Activated CD4-positive, alpha-beta T cell treated with anti-CD3 and anti-CD28 coated beads, Interleukin-2, Interleukin-4, amounts not matched to agents 100 ng/mL and 50 ng/mL, durations not matched to agents 16 hours and 8 hours (primary cell): ENCODE measurements at regions not wholly inside any gene's neighbourhood (a gene's known extent, or its start where the extent isn't known, plus 50 kb on each side); places are given as distances from the start of the nearest gene placed in this dataset.

Experiments used
- DNase-seq: peaks from one replicate; pipeline ENCODE4 v3.0.0-alpha.2; 2020; ENCODE audit warnings: low spot score

GRCh38 chr1:238112952-238113621, 222.4 kb upstream of the ZP4 start:
- no peak for DNase-seq

GRCh38 chr1:238111516-238111915, 220.8 kb upstream of the ZP4 start:
- DNase-seq: no peak

- DNase-seq: no peak
Observed at GRCh38 chr1:238111081-238111480, 220.4 kb upstream of the ZP4 start.

GRCh38 chr1:238108417-238108816, 217.7 kb upstream of the ZP4 start:
- DNase-seq: no peak

GRCh38 chr1:238107322-238107721, 216.6 kb upstream of the ZP4 start:
- no peak for DNase-seq

GRCh38 chr1:238104752-238105151, 214.0 kb upstream of the ZP4 start:
- DNase-seq: no peak

GRCh38 chr1:238101923-238102322, 211.2 kb upstream of the ZP4 start:
- no peak for DNase-seq

- no peak for DNase-seq
Observed at GRCh38 chr1:238099871-238100270, 209.1 kb upstream of the ZP4 start.

GRCh38 chr1:238089615-238090014, 198.9 kb upstream of the ZP4 start:
- DNase-seq: no peak

GRCh38 chr1:238088560-238089290, 198.0 kb upstream of the ZP4 start:
- no peak for DNase-seq

GRCh38 chr1:238073991-238074390, 183.3 kb upstream of the ZP4 start:
- DNase-seq: no peak

GRCh38 chr1:238071061-238071460, 180.3 kb upstream of the ZP4 start:
- no peak for DNase-seq

- no peak for DNase-seq
Observed at GRCh38 chr1:238063454-238063853, 172.7 kb upstream of the ZP4 start.

- no peak for DNase-seq
Observed at GRCh38 chr1:238061967-238062613, 171.4 kb upstream of the ZP4 start.

- DNase-seq: no peak
Observed at GRCh38 chr1:238060061-238060460, 169.3 kb upstream of the ZP4 start.

- DNase-seq: no peak
Observed at GRCh38 chr1:238052496-238053266, 162.0 kb upstream of the ZP4 start.

- DNase-seq: no peak
Observed at GRCh38 chr1:238029126-238029525, 138.4 kb upstream of the ZP4 start.

GRCh38 chr1:238027366-238027765, 136.6 kb upstream of the ZP4 start:
- no peak for DNase-seq

GRCh38 chr1:238023137-238023536, 132.4 kb upstream of the ZP4 start:
- DNase-seq: no peak

GRCh38 chr1:238018214-238018613, 127.5 kb upstream of the ZP4 start:
- DNase-seq: no peak

GRCh38 chr1:238006779-238007178, 116.1 kb upstream of the ZP4 start:
- DNase-seq: no peak

GRCh38 chr1:238005116-238005515, 114.4 kb upstream of the ZP4 start:
- no peak for DNase-seq

GRCh38 chr1:238001818-238002217, 111.1 kb upstream of the ZP4 start:
- DNase-seq: no peak
